Tibial nerve (tissue), 4 donors: ENCODE measurements at regions not wholly inside any gene's neighbourhood (a gene's known extent, or its start where the extent isn't known, plus 50 kb on each side); places are given as distances from the start of the nearest gene placed in this dataset.

ENCODE experiments used
- DNase-seq, 2 donors: peaks; one replicate each; pipeline ENCODE4 v3.0.0-alpha.2; 2019; ENCODE audit warnings: low spot score in 2 of 2
- H3K27ac ChIP-seq, 4 donors: fragments of 200-600 bp; sonication (generic) in 3 of 4; one replicate each; pipeline ENCODE4 v1.5.1; 2017 to 2019; ENCODE audit warnings: mild to moderate bottlenecking in 1 of 4
- H3K27me3 ChIP-seq, 2 donors: fragments of 200-600 bp; sonication (generic) in 1 of 2; one replicate each; pipeline versions ENCODE4 v1.5.1 to v1.6.0; 2017 to 2019
- H3K36me3 ChIP-seq, 3 donors: fragments of 200-600 bp; sonication (generic); one replicate each; pipeline ENCODE4 v1.5.1; 2018 to 2019
- H3K4me1 ChIP-seq, 4 donors: fragments of 200-600 bp; sonication (generic) in 3 of 4; one replicate each; pipeline ENCODE4 v1.5.1; 2017 to 2019
- H3K4me3 ChIP-seq, 4 donors: fragments of 200-600 bp; sonication (generic) in 3 of 4; one replicate each; pipeline ENCODE4 v1.5.1; 2017 to 2019; ENCODE audit warnings: mild to moderate bottlenecking in 1 of 4, moderate library complexity in 1 of 4
- H3K9me3 ChIP-seq, 4 donors: fragments of 200-600 bp; sonication (generic) in 3 of 4; one replicate each; pipeline ENCODE4 v1.5.1; 2017 to 2019
- EP300 ChIP-seq, 2 donors: sonication (generic); formaldehyde crosslinking; IDR thresholded peaks; one replicate each; pipeline ENCODE4 v1.6.1; 2017; ENCODE audit warnings: antibody characterized with exemption in 2 of 2, mild to moderate bottlenecking in 1 of 2
- POLR2A ChIP-seq, 2 donors: fragments of 450-650 bp; IDR thresholded peaks; one replicate each; pipeline ENCODE4 v1.6.1; 2017; ENCODE audit warnings: antibody characterized with exemption in 2 of 2, mild to moderate bottlenecking in 2 of 2, moderate library complexity in 2 of 2
- WGBS, 2 donors: methylation state at CpG; one replicate each; pipeline ENCODE4 v1.1.5; 2018; 5-methylcytosine and 5-hydroxymethylcytosine counted together
- TF ChIP-seq, protein P1 (sequence below), 5 experiments: fragments of 200-600 bp in 3 of 5; fragments of 450-650 bp in 2 of 5; sonication (generic) in 3 of 5; IDR thresholded peaks; one replicate each; pipeline ENCODE4 v1.5.1; 2016 to 2019; ENCODE audit warnings: antibody characterized with exemption in 5 of 5, mild to moderate bottlenecking in 3 of 5, moderate library complexity in 2 of 5

DNA sequence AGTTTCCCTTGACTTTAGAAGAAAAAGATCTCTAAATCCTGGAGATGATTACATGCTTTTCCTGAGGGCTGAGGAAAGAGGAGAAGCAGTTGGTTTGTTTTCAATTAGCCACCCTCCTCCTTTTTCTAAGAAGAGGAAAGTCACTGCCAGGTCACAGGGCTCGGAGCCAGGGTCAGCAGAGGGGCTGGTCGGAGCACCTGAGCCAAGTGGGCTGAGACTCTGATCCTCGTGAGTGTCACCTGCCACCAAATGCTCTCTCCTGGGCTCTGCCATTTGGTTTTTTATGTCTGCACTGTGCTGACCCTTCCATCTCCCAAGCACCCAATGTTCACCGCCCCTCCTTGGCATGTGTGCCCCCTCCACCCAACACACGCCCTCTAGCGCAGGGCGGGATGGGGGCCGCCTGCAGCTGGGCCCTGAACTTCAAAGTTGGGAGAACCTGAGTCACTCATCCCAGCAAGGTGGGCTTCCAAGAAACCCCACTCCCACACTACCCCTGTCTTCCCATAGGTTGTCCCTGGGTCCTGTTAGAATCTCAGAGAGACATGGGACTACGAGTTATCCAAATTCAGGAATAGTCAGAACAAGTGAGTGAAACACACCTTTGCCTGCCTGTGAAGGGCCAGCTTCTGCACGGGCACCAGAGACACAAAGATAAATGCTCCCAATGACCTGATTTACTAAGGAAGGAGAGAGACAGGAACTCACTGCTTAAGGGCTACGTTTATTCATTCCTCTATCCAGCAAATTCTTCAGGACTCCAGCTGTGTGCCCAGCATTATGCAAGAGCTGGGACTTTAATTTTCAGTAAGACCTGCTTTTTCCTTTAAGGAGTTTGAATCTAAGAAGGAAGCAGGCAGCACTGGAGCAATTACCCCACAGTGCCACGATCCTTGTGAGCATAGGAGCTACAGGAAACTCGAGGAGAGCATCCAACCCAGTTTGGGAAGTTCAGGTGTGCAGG is 127.5 kb downstream of the RHOU start:
- peaks cover 0 to 46% (median 0%) of the 10 kb centered on the region in 4 donors for H3K4me1 ChIP-seq
- H3K9me3 ChIP-seq = no peaks in the 10 kb centered on the region
- no peak for DNase-seq

DNA sequence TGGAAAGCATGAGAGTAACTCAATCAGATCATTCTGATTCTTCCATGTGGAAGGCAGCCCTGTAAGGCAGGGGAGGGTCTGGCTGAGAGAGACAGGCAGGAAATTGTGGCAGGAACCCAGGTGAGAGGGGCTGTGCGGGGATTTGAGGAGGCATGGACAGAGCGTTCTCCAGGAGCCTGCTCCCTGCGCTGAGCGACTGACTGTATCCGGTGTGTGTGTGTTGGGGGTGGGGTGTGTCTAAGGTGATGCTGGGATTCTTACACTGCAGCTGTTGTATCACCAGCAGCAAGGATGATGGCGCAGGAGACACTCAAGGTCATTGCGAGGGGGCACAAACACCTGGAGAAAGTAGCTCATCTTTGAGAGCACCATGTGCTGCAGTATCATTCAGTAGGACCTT is 128.5 kb downstream of the RHOU start:
- no peaks in the 10 kb centered on the region for H3K27me3 ChIP-seq
- H3K4me3 ChIP-seq = no peak overlapping the region
- WGBS, 2 donors = 82 to 86% methylated on average over 7 of the region's 7 CpGs
- DNase-seq = no peak
- H3K27ac ChIP-seq = no peak overlapping the region
- H3K36me3 ChIP-seq = no peaks in the 10 kb centered on the region
- no peaks in the 10 kb centered on the region for H3K9me3 ChIP-seq
- peaks cover 0 to 46% (median 0%) of the 10 kb centered on the region in 4 donors for H3K4me1 ChIP-seq
- TF ChIP-seq POLR2A (IDR thresholded peaks at IDR 0.05) (no peak), EP300 (IDR thresholded peaks at IDR 0.05) (no peak)
- TF ChIP-seq, protein P1, sequence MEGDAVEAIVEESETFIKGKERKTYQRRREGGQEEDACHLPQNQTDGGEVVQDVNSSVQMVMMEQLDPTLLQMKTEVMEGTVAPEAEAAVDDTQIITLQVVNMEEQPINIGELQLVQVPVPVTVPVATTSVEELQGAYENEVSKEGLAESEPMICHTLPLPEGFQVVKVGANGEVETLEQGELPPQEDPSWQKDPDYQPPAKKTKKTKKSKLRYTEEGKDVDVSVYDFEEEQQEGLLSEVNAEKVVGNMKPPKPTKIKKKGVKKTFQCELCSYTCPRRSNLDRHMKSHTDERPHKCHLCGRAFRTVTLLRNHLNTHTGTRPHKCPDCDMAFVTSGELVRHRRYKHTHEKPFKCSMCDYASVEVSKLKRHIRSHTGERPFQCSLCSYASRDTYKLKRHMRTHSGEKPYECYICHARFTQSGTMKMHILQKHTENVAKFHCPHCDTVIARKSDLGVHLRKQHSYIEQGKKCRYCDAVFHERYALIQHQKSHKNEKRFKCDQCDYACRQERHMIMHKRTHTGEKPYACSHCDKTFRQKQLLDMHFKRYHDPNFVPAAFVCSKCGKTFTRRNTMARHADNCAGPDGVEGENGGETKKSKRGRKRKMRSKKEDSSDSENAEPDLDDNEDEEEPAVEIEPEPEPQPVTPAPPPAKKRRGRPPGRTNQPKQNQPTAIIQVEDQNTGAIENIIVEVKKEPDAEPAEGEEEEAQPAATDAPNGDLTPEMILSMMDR (IDR thresholded peaks at IDR 0.05) = no peak

More for the DNA sequence above, 127.5 kb downstream of the RHOU start:
- Histone ChIP-seq H3K27me3 (no peaks in the 10 kb centered on the region), H3K4me3 (no peak overlapping the region), H3K27ac (no peak overlapping the region), H3K36me3 (no peaks in the 10 kb centered on the region)
- TF ChIP-seq EP300 (IDR thresholded peaks at IDR 0.05) (no peak), POLR2A (IDR thresholded peaks at IDR 0.05) (no peak)
- TF ChIP-seq, protein P1 (IDR thresholded peaks at IDR 0.05) = no peak
- 70 to 80% methylated on average over 13 of the region's 13 CpGs for WGBS, 2 donors

DNA sequence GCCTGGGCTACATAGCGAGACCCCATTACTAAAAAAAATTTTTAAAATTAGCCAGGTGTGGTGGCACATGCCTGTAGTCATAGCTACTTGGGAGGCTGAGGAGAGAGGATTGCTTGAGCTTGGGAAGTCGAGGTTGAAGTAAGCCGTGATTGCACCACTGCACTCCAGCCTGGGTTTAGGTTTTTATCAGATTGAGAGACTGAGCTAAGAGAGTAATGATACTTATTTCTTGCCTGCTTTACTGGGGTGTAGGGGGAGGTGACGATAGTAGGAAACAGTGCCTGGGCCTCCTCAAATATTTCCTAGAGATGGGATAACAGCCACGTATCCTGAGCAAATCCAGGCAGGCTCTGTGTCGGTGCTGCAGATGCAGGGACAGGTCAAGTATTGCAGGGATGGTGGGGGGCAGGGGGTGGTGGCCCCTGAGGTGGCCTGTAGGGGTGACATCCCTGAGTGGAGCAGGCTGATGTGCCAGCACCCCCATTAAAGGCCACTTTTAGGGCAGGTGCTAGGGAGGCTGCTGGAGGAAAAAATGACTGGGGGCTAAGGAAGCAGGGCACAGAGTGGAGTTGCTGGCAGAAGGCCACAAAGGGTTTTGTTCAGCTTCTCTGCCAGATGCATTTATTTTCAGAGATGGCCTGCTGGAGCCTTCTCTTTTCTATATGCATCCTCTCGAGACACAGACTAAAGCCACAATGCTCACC is 130.5 kb downstream of the RHOU start:
- H3K4me1 ChIP-seq = peaks cover 0 to 46% (median 0%) of the 10 kb centered on the region in 4 donors
- H3K36me3 ChIP-seq = no peaks in the 10 kb centered on the region
- no peak overlapping the region for H3K4me3 ChIP-seq
- no peaks in the 10 kb centered on the region for H3K9me3 ChIP-seq
- H3K27me3 ChIP-seq = no peaks in the 10 kb centered on the region
- WGBS, 2 donors = 86 to 92% methylated on average over 7 of the region's 7 CpGs
- DNase-seq = no peak
- H3K27ac ChIP-seq = no peak overlapping the region
- TF ChIP-seq POLR2A (IDR thresholded peaks at IDR 0.05) = no peak
- TF ChIP-seq, protein P1 (IDR thresholded peaks at IDR 0.05) = no peak
- TF ChIP-seq EP300 (IDR thresholded peaks at IDR 0.05) = no peak

DNA sequence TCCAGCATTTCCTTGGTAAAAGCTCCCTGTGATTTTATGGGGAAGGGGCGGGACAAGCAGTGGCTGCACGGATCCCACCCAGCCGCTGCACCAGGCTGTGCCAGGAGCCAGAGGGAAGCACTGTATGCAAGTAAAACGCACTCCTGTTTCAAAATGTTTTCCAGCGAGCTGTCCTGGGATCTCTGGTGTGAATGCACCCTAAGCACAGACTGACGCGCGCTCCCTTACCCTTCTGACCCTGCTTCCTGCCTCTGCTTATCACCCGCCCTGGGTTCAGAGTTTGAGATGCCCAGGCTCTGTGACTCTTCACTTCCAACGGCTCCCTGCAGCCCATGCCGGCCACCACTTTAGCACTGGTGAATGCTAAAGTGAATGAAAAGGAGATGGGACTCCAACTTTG is 131.2 kb downstream of the RHOU start:
- no peaks in the 10 kb centered on the region for H3K27me3 ChIP-seq
- no peak overlapping the region for H3K4me3 ChIP-seq
- peak overlapping the region in 1 of 4 donors; percentile 11 for H3K27ac ChIP-seq
- DNase-seq = peak in 1 of 2 donors; percentile 24
- TF ChIP-seq POLR2A (IDR thresholded peaks at IDR 0.05) = no peak
- TF ChIP-seq EP300 (IDR thresholded peaks at IDR 0.05) = no peak
- TF ChIP-seq, protein P1 (IDR thresholded peaks at IDR 0.05) = peak in 1 of 5 experiments; percentile 12
- H3K9me3 ChIP-seq = no peaks in the 10 kb centered on the region
- peaks cover 0 to 52% (median 0%) of the 10 kb centered on the region in 4 donors for H3K4me1 ChIP-seq
- no peaks in the 10 kb centered on the region for H3K36me3 ChIP-seq
- WGBS, 2 donors = 44 to 53% methylated on average over 11 of the region's 11 CpGs
